Stimulated activated CD4-positive, alpha-beta T cell treated with anti-CD3 and anti-CD28 coated beads, Interleukin-1b, Interleukin-23, amount 100 ng/mL, for 1 hour (primary cell): ENCODE measurements at regions not wholly inside any gene's neighbourhood (a gene's known extent, or its start where the extent isn't known, plus 50 kb on each side); places are given as distances from the start of the nearest gene placed in this dataset.
"Not testable (repeated sequence)": the region's sequence is repeated elsewhere in the genome, so short reads cannot be mapped to it uniquely, and the experiment has no call there.

ENCODE experiments used
- DNase-seq, 2 donors: peaks; one replicate each; pipeline ENCODE4 v3.0.0-alpha.2; 2020; ENCODE audit warnings: low read depth in 2 of 2

DNA sequence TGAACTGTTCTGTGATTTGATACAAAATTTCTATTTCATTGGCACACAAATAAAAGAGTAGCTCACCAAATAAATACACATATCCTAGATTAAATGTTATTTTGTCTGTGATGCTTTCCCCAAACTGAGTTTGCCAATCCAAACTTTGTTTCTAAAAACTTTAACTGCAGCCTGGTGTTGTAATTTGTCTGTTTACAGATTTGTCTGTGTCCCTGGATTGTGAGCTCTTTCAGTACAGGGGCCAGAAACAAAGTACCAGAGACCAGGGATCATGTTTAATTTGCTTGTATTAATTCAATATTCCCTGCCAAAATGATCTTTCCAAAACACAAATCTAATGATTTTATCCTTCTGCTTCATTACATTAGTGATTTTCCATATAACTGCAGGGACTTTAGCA, 1044.6 kb upstream of the GJE1 start:
- no peak for DNase-seq

DNA sequence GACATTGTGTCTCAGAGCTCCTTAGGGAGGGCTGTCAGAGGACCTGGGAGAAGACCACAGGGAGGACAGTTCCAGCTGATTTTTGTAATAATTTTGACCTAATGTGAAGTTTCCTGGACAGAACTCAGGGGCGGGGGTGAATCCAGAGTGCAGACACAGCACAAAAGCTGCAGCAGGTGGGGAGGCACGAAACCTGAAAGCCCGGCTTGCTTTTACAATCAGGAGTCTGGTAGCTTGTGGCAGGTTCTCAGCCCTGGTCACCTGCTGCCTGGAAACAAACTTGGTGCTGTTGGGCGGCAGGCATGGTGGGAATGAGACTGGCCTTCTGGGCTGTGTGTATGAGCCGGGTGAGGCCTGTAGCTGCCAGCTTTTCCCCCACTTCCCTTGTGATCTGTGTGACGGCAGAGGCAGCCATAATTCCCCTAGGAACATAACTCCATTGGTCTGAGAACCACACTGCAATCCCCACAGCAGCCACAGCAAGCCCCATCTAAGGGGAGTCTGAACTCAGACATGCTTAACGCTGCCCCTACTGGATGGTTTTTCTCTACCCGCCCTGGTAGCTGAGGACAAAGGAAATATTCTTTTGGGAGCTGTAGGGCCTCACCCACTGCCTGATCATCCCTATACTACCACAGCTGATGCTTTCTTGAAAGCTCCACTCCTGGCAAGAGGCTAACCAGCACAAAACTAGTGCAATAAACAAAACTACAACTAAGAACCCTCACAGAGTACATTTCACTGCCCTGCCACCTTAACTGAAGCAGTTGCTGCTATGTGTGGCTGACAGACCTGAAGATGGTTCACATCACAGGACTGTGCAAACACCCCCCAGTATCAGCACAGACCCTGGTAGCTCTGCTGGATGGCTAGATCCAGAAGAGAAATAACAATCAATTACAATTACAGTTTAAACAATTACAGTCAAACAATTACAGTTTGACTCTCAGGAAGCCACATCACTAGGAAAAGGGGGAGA, 1055.1 kb upstream of the GJE1 start:
- no peak for DNase-seq

DNA sequence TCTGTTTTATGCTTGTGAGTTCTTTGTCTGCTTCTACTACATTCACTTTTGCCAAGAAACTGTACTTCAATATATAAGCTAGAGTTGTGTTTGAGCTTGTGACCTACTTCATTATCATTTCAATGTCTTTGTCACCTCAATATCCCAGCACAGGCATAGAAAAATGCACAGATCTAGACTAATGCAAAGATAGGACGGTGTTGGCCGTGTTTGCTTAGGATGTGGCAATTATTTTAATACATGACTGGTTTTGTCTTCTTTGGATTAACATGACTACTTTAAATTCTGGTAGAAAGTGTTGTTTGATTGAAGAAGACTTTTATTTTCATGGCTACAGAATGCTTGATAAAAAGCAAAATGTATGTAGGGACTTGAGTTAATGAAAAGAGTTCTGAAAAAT, 1075.0 kb upstream of the GJE1 start:
- no peak for DNase-seq

DNA sequence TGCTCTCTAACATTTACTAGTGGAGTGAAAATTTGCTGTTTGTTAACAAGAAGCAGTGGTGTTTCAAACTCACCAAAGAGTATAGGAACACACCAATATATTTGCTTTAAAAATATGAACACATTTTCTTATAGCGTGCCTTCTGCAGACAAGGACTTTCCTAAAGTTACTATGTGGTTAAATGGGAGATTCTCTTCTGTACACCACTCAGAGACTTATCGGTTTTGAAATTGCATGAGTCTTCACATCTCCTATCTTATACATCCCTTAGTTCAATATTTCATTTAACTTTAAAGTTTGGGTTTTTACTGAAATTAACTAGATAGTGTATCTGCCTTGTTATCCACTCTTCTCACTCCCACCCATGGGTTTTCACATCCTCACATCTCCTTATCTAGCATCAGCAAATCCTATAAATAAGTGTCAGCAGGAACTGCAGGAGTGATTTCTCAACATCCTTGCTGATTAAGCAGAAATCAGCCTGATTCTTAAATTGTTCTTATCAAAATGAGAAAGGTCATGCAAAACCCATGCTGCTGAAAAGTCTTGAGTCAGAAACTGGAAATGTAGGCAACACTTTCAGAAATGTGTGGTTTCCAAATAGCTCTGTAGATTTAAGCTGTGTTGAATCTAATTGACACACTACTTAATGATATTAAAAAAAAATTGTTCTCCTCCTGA, 1075.6 kb upstream of the GJE1 start:
- no peak for DNase-seq

DNA sequence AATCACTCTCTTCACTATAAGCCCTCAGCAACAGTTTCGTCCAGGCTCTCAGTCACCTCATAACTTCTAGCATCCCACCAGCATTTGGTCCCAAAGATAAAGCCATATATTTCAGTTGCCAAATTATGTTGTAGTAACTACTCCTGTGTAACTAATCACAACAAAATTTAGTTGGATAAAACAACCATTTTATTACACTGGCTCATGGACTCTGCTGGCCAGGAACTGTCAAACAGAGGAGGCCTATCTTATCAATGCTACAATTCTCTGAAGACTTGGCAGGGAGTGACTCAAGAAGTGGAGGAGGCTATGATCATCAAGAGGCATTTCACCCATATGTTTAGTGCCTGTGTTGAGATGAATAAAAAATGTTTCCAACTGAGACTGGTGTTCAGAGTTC, 1082.3 kb upstream of the GJE1 start:
- DNase-seq: no peak

DNA sequence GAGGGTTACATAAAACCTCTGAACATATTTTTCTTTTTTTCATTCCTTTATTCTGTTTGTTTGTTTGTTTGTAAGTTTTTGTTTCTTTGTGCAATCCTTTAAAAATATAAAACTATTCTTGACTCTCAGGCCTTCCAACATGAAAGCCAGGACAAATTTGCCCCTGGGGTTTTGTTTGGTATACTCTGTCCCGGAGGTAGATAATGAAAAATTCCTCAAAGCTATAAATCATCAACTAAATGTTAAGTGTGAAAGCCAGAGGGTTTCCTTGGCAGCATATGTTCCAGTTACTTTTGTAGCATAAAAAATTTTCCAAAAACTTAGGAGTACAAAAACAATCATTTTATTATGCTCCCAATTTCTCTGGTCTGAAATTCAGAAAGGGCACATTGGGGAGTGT, 1084.3 kb upstream of the GJE1 start:
- DNase-seq: no peak

DNA sequence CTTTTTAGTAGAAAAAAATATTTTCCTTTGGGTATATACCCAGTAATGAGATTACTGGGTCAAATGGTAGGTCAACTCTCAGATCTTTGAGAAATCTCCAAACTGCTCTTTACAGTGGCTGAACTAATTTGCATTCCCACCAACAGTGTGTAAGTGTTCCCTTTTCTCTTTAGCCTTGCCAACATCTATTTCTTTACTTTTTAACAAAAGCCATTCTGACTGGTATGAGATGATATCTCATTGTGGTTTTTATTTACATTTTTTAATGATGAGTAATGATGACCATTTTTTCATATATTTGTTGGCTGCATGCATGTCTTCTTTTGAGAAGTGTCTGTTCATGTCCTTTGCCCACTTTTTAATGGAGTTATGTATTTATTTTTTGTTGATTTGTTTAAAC, 1086.2 kb upstream of the GJE1 start:
- not testable (repeated sequence) for DNase-seq

DNA sequence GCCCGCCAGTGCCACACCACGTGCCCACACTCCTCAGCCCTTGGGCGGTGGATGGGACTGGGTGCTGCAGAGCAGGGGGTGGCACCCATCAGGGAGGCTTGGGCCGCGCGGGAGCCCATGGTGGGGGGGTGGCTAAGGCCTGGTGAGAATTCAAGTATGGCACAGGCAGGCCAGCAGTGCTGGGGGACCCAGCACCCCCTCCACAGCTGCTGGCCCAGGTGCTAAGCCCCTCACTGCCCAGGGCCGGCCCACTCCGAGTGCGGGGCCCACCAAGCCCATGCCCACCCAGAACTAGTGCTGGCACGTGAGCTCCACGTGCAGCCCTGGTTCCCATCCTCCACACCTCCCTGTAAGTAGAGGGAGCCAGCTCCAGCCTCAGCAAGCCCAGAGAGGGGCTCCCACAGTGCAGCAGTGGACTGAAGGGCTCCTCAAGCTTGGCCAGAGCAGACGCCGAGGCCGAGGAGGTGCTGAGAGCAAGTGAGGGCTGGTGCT, 1091.1 kb upstream of the GJE1 start:
- no peak for DNase-seq

DNA sequence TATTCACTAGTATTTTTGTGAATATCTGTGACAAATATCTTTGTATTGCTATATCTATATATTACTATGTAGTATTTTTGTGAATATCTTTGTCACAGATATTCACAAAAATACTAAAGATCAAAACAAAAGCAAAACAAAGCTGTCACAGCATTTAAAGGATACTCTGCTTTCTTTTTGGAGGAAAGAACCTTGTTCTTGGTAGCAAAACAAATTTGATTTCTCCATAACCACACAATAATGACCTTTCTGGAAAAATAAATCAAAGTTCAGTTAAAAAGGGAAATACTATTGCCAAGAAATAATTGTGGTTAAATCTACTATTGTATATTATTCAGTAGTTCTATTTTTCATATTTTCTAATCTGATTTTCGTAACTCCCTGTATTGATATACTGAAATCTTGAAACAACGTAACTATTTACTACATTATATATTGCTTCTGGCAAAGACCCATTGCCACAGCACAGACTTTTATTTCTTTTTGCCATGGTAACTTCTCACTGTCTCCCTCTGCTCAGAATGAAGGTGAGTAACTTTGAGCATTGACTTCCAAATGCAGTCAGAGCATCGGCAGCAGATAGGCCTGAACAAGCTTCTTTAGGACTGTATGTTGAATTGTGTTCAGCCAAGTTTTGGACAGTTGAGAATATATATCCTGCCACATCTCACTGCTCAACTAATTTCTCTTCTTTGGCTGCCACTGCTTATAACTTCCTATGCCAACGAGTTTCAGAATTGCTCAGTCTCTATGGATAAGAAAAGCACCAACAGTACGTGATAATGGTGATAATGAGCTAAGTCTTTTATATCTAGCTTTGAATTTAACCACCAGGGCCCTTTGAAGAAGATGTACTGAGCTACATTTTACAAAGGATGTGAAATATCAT, 1097.2 kb upstream of the GJE1 start:
- no peak for DNase-seq

DNA sequence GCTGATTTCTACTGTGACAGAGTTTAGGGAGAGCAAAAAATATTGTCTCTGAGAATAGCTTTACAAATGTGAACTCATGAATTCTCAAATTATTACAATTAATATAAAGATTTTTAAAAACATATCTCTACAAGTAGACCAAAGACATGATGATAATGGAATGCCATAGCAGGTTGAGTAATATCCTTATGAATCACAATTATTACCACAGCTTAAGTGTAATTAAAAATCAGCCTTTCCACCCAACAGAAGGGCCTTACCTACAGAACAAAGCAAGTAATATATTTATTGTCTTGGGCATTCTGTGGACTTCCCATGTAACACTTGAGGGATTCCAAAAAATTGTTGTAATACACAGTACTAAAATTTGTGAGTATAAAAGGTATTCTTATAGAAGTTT, 1099.6 kb upstream of the GJE1 start:
- DNase-seq: no peak

DNA sequence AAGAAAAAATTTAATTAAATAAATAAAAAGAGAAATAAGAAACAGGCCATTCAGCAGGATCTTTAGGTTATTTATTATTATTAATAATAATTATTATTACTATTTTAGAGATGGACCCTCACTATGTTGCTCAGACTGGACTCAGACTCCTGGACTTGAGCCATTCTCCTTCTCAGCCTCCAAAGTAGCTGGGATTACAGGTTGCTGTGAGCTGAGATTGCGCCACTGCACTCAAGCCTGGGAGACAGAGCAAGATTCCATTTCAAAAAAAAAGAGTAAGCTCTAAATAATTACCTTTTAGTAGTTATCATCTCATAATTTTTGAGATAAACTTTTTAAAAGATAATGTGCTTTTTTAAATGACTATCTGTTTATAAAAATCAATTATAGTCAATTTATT, 1102.8 kb upstream of the GJE1 start:
- no peak for DNase-seq

DNA sequence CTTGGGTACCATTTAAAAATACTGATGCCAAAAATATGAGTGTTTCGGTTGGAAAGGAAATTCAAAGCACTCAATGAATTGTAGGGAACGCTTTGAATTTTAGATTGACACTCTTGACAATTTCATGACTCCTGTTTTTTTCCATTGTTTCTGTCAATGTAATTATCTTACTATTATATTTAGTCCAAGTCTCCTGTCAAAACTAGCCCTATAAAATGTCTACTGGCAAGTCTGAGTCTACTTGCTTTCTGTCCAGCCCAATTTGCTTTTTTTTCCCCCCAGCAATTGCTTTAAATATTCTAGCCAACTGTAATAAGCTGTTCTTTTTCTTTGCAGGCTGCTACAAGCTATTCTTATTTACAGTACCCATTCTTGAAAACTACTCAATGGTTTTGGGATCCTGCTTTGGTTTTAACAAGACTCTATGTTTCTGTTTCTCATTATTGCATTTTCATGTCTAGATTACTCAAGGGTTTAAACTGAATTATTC, 1103.9 kb upstream of the GJE1 start:
- DNase-seq: no peak

DNA sequence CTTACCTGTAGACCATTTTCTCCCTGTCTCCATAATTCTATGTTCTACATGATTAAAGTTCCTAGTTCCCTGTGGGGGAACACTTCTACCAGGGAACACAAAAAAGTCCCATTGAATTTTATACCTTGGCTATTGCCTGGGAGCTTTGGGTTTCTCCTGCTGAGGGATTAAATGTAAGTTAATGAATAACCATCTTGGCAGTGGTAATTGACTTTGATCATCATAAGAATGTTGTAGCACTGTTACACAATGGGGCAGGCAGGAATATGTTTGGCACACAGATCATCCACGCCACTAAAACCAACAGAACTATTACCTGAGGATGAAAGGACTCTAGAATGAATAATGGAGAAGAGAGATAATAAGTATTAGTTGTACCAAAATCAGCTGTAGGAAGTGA, 1106.2 kb upstream of the GJE1 start:
- no peak for DNase-seq

DNA sequence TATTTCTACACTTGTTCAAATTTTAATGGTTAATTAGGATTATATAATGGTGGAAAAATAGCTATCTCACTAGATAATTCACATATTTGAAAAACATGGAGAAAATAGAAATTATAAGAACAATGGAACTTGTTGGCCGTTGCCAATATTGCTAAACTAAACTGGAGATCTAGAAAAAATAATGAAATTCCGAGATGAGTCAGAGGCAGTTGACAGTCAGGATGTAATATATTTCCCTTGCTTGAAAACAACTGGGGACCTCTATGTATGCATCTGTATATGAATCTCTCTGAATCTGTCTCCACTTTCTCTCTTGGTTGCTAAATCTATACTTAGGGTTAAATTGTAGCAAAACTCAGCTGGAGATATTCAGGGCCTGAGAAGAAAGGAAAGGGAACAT, 1108.2 kb upstream of the GJE1 start:
- DNase-seq: no peak

DNA sequence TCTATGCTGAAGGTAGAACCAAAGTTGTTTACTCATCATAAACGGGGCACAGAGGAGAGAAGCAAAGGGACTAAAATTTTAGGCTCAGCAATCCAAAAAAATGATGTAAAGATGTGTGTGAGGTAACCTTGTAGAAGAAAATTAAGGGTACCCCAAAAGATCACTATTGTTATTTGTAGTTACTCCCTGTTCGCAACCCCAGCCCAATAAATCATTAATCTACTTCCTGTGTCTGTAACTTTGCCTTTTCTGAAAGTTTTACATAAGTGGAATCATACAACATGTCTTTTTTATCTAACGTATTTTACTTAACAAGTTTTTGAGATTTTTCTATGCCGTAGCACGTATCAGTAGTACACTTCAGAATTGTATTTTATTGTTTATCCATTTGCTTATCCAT, 1114.8 kb upstream of the GJE1 start:
- no peak for DNase-seq

DNA sequence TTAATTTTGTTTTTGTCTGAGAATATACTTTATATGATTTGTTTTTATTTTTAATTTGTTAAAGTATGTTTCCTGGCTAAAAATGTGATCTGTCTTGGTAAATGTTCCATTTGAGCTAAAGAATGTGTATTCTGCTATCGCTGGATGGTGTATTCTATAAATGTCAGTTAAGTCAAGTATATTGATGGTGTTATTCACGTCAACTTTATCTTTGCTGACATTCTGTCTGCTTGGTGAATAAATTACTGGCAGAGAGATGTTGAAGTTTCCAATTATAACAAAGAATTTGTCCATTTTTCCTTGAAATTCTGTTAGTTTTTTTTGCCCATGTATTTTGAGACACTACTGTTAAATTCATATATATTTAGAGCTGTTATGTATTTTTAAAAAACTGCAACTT, 1131.8 kb upstream of the GJE1 start:
- no peak for DNase-seq

DNA sequence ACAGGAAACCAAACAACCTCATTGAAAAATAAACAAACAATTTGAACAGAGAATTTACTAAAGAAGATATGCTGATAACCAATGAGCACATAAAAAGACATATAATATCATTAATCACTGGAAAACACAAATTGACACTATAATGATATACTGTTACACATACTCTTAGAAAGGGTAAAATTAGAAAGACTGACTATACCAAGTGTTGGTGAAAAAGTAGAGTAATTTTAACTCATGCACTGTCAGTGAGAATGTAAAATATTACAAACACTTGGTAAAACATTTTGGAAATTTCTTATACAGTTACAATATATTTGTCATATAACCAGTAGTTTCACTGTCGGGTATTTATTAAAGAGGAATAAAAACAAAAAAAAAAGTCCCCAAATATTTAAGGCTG, 1139.2 kb upstream of the GJE1 start:
- DNase-seq: no peak

DNA sequence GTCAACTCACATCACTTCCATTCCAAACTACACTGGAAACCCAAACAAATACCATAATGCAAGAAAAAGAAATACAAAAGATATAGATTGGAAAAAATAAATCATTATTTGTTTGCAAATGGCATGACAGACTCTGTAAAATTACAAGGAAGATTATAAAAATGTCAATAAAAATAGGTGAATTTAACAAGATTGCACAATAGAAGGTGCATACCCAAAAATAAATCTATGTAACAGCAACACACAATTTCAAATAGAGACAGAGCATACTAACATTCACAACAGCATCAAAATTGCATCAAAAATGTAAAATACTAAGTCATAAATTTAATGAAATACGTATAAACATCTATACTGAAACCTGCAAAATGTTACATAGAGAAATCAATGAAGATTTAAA, 1140.0 kb upstream of the GJE1 start:
- DNase-seq: no peak

DNA sequence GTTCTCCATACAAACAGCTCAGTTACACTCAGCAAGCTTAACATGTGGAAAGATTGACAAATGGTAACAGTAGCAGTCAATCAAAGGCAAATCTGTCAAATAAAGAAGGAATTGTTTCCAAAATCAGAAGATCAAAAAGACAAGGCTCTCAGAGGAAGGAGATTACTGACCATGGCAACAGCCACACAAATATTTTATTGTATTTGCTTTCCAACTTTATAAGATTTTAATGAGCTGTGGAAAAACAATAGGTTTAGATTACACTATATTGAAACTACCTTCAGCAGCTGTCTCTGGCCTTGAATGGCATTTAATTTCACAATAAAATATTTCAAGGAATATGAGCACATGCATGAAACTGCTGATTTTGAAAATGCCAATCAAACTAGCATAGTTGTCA, 1143.9 kb upstream of the GJE1 start:
- DNase-seq: no peak

DNA sequence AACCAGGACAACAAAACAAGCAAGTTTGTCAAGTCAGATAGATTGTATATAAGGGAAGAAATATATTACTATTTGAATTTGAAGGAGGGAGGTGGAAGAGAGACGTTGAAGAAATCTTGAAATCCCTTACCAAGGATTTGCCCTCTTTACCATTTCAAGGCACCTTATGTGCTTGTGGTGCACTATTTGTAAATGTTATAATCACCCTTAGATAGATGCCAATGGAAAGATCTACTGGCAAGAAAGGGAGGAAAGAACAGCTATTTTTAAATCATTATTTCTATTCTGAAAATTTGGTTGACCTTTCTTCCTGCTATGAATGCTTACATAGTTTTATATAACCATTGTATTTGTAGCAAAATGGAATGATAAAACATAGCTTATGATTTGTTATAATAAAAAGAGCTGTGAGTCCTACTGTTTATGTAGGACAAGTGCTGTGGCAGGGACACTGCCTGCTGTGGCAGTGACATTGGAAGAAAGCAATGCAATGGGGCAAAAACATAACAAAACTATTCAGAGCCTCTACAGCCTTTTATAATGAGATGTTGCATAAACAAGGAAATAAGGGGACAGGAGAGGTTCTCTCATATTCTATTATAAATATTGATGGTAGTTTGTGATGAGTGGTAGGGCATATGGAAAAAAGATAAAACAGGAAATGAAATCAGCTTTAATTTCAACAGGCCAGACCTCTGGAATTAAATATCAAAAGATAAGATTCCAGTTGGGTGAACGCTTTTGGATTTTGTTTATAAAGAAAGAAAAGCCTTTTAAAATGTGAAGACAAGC, 1145.2 kb upstream of the GJE1 start:
- DNase-seq: no peak

DNA sequence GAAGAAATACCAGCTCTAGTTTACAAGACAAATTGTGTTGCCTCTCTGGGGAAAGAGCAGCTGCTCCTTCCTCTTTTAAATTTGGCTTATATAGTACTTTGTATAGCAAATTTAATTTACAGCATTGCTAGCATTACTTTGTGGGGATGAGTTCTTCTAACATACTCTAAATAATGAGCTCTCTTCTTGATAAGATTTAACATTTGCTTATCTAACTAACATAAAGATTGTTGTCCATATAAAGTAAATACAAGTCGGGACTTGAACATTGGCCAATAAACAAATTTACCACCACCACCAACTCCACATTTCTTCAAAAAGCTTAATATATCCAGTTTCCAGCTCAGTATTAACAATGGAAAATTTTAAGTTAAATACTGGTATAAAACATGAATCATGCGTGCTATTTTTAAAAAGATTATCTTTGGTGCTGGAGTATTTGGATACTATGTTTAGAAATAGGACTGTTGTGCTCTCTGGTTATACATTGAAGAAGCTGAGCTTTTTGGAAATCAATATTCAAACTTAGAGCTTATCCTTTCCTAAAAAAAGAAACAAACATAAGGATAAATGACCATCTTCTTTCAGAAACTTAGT, 1146.9 kb upstream of the GJE1 start:
- no peak for DNase-seq
